ENCODE measurements at regions not wholly inside any gene's neighbourhood (a gene's known extent, or its start where the extent isn't known, plus 50 kb on each side); places are given as distances from the start of the nearest gene placed in this dataset.

DNA sequence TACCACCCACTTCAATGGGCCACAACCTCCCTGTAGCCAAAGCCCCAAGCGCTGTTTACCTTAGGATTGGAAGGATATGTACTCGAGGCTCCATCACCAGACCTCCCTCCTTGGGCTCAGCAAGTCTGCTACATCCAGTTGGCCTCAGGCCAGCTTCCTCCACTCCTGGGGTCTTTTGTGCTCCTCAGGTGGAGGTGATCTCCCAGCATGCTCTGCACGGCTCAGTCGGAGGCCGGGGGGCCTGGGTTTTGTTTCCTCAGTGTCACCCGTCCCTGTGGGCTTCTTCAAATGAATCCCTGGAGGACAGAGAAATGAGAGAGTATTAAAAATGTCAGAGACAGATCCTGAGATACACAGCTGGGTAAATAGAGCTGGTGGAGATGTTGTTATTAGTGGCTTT, 723.1 kb upstream of the TBX3 start:
- DNase-seq (ENCODE audit: low spot score) = no peak
- Mint-ChIP-seq H3K4me1 (ENCODE audit: unreplicated experiment) (no peaks in the 10 kb centered on the region), H3K9me3 (ENCODE audit: unreplicated experiment) (no peaks in the 10 kb centered on the region), H3K27me3 (ENCODE audit: unreplicated experiment) (peaks cover 5% of the 10 kb centered on the region), H3K36me3 (ENCODE audit: low read depth, unreplicated experiment) (no peaks in the 10 kb centered on the region), H3K27ac (ENCODE audit: unreplicated experiment) (no peak overlapping the region), H3K4me3 (ENCODE audit: unreplicated experiment) (no peak overlapping the region)
- no peak for TF ChIP-seq CTCF (IDR thresholded peaks at IDR 0.05; ENCODE audit: unreplicated experiment)

DNA sequence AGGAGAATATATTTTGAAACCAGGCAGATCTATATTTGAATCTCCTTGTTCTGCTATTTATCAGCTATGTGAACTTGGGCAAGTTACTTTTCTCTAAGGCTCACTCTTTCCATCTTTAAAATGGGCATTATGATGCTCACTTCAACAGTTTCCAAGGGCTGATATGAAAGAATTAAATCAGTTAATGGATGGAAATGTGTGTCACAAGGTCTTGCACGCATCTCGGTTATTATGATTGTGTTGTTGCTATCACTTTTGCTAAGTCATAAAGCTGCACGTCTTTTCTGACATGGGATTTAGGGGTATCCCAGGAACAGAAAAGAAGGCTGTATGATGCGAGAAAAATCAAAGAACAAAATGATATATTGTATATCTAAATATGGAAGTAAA, 721.5 kb upstream of the TBX3 start:
- H3K27me3 Mint-ChIP-seq (ENCODE audit: unreplicated experiment) = peaks cover 5% of the 10 kb centered on the region
- no peak overlapping the region for H3K4me3 Mint-ChIP-seq (ENCODE audit: unreplicated experiment)
- no peaks in the 10 kb centered on the region for H3K36me3 Mint-ChIP-seq (ENCODE audit: low read depth, unreplicated experiment)
- H3K9me3 Mint-ChIP-seq (ENCODE audit: unreplicated experiment) = no peaks in the 10 kb centered on the region
- no peaks in the 10 kb centered on the region for H3K4me1 Mint-ChIP-seq (ENCODE audit: unreplicated experiment)
- H3K27ac Mint-ChIP-seq (ENCODE audit: unreplicated experiment) = no peak overlapping the region
- DNase-seq (ENCODE audit: low spot score) = no peak
- no peak for TF ChIP-seq CTCF (IDR thresholded peaks at IDR 0.05; ENCODE audit: unreplicated experiment)

GRCh38 chr12:115404761-115405470, 720.9 kb upstream of the TBX3 start:
- TF ChIP-seq CTCF (IDR thresholded peaks at IDR 0.05; ENCODE audit: unreplicated experiment) = no peak

DNA sequence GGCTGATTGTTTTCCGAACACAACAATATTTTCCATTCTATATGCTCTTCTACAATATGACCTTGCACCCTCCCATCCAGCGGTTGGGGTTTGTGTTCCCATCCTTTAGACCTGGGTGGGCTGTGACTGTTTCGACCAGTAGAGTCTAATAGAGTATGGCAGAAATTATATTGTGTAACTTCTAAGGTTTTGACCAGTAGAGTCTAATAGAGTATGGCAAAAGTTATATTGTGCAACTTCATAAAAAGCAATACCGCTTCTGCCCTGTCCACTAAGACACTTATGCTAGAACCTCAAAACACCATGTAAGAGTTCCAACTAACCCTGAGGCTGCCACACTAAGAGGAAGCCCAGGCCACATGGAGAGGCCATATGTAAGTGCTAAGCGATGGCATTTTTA, 719.7 kb upstream of the TBX3 start:
- peaks cover 3% of the 10 kb centered on the region for H3K27me3 Mint-ChIP-seq (ENCODE audit: unreplicated experiment)

More at GRCh38 chr12:115404761-115405470, 720.9 kb upstream of the TBX3 start:
- no peak for DNase-seq (ENCODE audit: low spot score)
- Mint-ChIP-seq H3K9me3 (ENCODE audit: unreplicated experiment) (no peaks in the 10 kb centered on the region), H3K27ac (ENCODE audit: unreplicated experiment) (no peak overlapping the region), H3K36me3 (ENCODE audit: low read depth, unreplicated experiment) (no peaks in the 10 kb centered on the region), H3K4me1 (ENCODE audit: unreplicated experiment) (no peaks in the 10 kb centered on the region), H3K4me3 (ENCODE audit: unreplicated experiment) (no peak overlapping the region), H3K27me3 (ENCODE audit: unreplicated experiment) (peaks cover 5% of the 10 kb centered on the region)

More for the DNA sequence above, 719.7 kb upstream of the TBX3 start:
- Mint-ChIP-seq H3K27ac (ENCODE audit: unreplicated experiment) (no peak overlapping the region), H3K4me1 (ENCODE audit: unreplicated experiment) (no peaks in the 10 kb centered on the region), H3K36me3 (ENCODE audit: low read depth, unreplicated experiment) (no peaks in the 10 kb centered on the region), H3K4me3 (ENCODE audit: unreplicated experiment) (no peak overlapping the region), H3K9me3 (ENCODE audit: unreplicated experiment) (no peaks in the 10 kb centered on the region)
- no peak for TF ChIP-seq CTCF (IDR thresholded peaks at IDR 0.05; ENCODE audit: unreplicated experiment)
- no peak for DNase-seq (ENCODE audit: low spot score)
